GM12892 (cell line): ENCODE measurements at regions not wholly inside any gene's neighbourhood (a gene's known extent, or its start where the extent isn't known, plus 50 kb on each side); places are given as distances from the start of the nearest gene placed in this dataset.

ENCODE experiments used
- POLR2A ChIP-seq: IDR thresholded peaks from 2 replicates; pipeline ENCODE4 v1.6.1; 2011; ENCODE audit warnings: low read depth, low read length, control low read depth
- POLR2AphosphoS5 ChIP-seq: IDR thresholded peaks from 2 replicates; pipeline ENCODE4 v1.6.1; 2011; ENCODE audit warnings: low read depth, low read length, control low read depth

DNA sequence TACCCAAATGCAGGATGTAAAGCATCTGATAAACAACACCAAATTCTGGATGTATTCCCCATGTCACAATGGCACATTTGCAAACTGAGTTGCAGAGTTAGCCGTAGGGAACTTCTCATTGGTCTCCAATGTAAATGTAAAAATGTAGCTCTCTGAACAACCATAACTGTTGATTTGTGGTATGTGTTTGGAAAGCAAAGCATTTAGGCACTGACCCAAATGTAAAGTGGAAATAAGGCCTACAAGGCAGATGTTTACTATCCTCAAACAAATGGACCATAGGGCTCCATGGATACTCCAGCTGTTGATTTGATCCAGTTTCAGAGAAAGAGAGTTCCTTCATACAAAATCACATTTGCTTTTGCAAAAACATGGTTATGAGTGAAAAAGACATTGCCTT, 223.0 kb upstream of the ELAC2 start:
- TF ChIP-seq POLR2AphosphoS5 (no peak), POLR2A (no peak)
